NCI-H146 treated with DMSO at 0.1 percent for 48 hours (cell line): ENCODE measurements at regions not wholly inside any gene's neighbourhood (a gene's known extent, or its start where the extent isn't known, plus 50 kb on each side); places are given as distances from the start of the nearest gene placed in this dataset.
"Not testable (repeated sequence)": the region's sequence is repeated elsewhere in the genome, so short reads cannot be mapped to it uniquely, and the experiment has no call there.

Experiments
- DNase-seq: peaks from one replicate; lab custom pipeline; 2025; ENCODE audit not compliant: unreplicated experiment; lab: John Stamatoyannopoulos, UW

GRCh38 chr6:126664271-126664670 is 324.4 kb downstream of the CENPW start:
- DNase-seq = no peak

GRCh38 chr6:126665551-126665950 is 325.6 kb downstream of the CENPW start:
- DNase-seq = no peak

GRCh38 chr6:126667071-126667470 is 327.2 kb downstream of the CENPW start:
- no peak for DNase-seq

- DNase-seq = no peak
Observed at GRCh38 chr6:126667728-126668127, 327.8 kb downstream of the CENPW start.

GRCh38 chr6:126672649-126673048 is 332.7 kb downstream of the CENPW start:
- no peak for DNase-seq

GRCh38 chr6:126673749-126674148 is 333.8 kb downstream of the CENPW start:
- not testable (repeated sequence) for DNase-seq

- DNase-seq = no peak
Observed at GRCh38 chr6:126682440-126682839, 342.5 kb downstream of the CENPW start.

- DNase-seq = no peak
Observed at GRCh38 chr6:126685182-126685581, 345.3 kb downstream of the CENPW start.

- DNase-seq = no peak
Observed at GRCh38 chr6:126696921-126697693, 357.2 kb downstream of the CENPW start.

- no peak for DNase-seq
Observed at GRCh38 chr6:126698732-126699240, 358.9 kb downstream of the CENPW start.

GRCh38 chr6:126701676-126702560 is 362.0 kb downstream of the CENPW start:
- no peak for DNase-seq

- DNase-seq = no peak
Observed at GRCh38 chr6:126716032-126716431, 376.1 kb downstream of the CENPW start.

- DNase-seq = no peak
Observed at GRCh38 chr6:126716826-126717509, 377.1 kb downstream of the CENPW start.

GRCh38 chr6:126718600-126719327 is 378.8 kb downstream of the CENPW start:
- no peak for DNase-seq

GRCh38 chr6:126720304-126720703 is 380.4 kb downstream of the CENPW start:
- no peak for DNase-seq

GRCh38 chr6:126721581-126722160 is 381.8 kb downstream of the CENPW start:
- no peak for DNase-seq

- DNase-seq = no peak
Observed at GRCh38 chr6:126722411-126722810, 382.5 kb downstream of the CENPW start.

- DNase-seq = no peak
Observed at GRCh38 chr6:126723541-126724170, 383.7 kb downstream of the CENPW start.

GRCh38 chr6:126724821-126725220 is 384.9 kb downstream of the CENPW start:
- no peak for DNase-seq

- not testable (repeated sequence) for DNase-seq
Observed at GRCh38 chr6:126726454-126726853, 386.5 kb downstream of the CENPW start.
